K562 (cell line): ENCODE measurements at regions not wholly inside any gene's neighbourhood (a gene's known extent, or its start where the extent isn't known, plus 50 kb on each side); places are given as distances from the start of the nearest gene placed in this dataset.

Experiments
- CBX3 ChIP-seq, 2 experiments: IDR thresholded peaks; 1 replicate in 1 of 2; 2 replicates in 1 of 2; pipeline ENCODE4 v1.6.1; 2012; ENCODE audit warnings: inconsistent platforms in 2 of 2, low read length in 2 of 2, borderline replicate concordance in 1 of 2, control low read depth in 1 of 2
- CHD1 ChIP-seq: fragments of 200-600 bp; sonication (generic); IDR thresholded peaks from one replicate; pipeline ENCODE4 v1.6.1; 2012; ENCODE audit warnings: mild to moderate bottlenecking, moderate library complexity, low read length, inconsistent platforms
- HMGXB4 ChIP-seq: sonication (generic); formaldehyde crosslinking; IDR thresholded peaks from 2 replicates; pipeline ENCODE4 v1.8.1; 2023; ENCODE audit warnings: mild to moderate bottlenecking, missing genetic modification reagents
- NFE2L1 ChIP-seq: fragments of 450-650 bp; IDR thresholded peaks from 2 replicates; pipeline ENCODE4 v1.6.1; 2016; ENCODE audit warnings: missing genetic modification characterization, low read depth, mild to moderate bottlenecking, missing compliant biosample characterization, moderate library complexity, borderline replicate concordance
- NR2C1 ChIP-seq, 2 experiments: fragments of 450-650 bp; IDR thresholded peaks; 2 replicates each; pipeline ENCODE4 v1.6.1; 2017; ENCODE audit warnings: mild to moderate bottlenecking in 2 of 2, antibody characterized with exemption in 1 of 2, inconsistent platforms in 1 of 2, missing compliant biosample characterization in 1 of 2, missing genetic modification characterization in 1 of 2
- ZNF76 ChIP-seq: fragments of 250-450 bp; sonication (Bioruptor Pico); IDR thresholded peaks from 2 replicates; pipeline ENCODE4 v1.4.0; 2020; ENCODE audit warnings: mild to moderate bottlenecking, moderate library complexity, borderline replicate concordance

- TF ChIP-seq NR2C1 (IDR thresholded peaks at IDR 0.05) (no peak), NR2C1 (tag; IDR thresholded peaks at IDR 0.05) (no peak), CHD1 (no peak), HMGXB4 (CRISPR knock-in tag) (no peak), NFE2L1 (tag) (no peak), ZNF76 (no peak), CBX3 (IDR thresholded peaks at IDR 0.05; ENCODE audit: borderline replicate concordance in 1 of 2, low read length in 2 of 2) (no peak)
Measured at GRCh38 chr2:157087373-157088002, 170.0 kb upstream of the GALNT5 start.
